GM12892 (cell line): ENCODE measurements at regions not wholly inside any gene's neighbourhood (a gene's known extent, or its start where the extent isn't known, plus 50 kb on each side); places are given as distances from the start of the nearest gene placed in this dataset.

Experiments
- POLR2A ChIP-seq: IDR thresholded peaks from 2 replicates; pipeline ENCODE4 v1.6.1; 2011; ENCODE audit warnings: low read depth, low read length, control low read depth
- POLR2AphosphoS5 ChIP-seq: IDR thresholded peaks from 2 replicates; pipeline ENCODE4 v1.6.1; 2011; ENCODE audit warnings: low read depth, low read length, control low read depth

DNA sequence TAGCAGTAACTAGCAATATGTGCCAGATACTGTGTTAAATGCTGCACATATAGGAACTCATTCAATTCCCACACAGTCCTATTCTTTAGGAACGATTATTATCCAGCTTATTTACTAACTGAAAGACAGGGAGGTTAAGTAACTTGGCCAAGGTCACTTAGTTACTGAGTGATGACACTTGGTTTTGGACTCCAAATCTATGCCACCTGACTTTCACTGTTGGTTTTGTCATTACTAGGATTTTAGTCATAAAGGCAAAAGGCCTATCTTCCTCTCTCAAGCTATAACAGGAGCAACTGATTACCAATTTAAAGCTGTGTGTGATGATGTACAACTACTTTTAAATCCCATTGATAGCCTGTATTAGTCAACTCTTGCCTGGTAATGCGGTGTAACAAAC is 138.9 kb upstream of the STX18 start:
- TF ChIP-seq POLR2AphosphoS5 = no peak
- no peak for TF ChIP-seq POLR2A
